CD4-positive, alpha-beta T cell treated with Interleukin-15 for 4 hours (primary cell): ENCODE measurements at regions not wholly inside any gene's neighbourhood (a gene's known extent, or its start where the extent isn't known, plus 50 kb on each side); places are given as distances from the start of the nearest gene placed in this dataset.
A peak's percentile ranks its signal among the peaks of the same experiment; 100 is the strongest.

Experiments used
- DNase-seq: peaks from one replicate; pipeline ENCODE4 v3.0.0-alpha.2; 2020; ENCODE audit warnings: low spot score

- DNase-seq = no peak
Measured at GRCh38 chr2:9156483-9156882, 50.1 kb upstream of the ASAP2 start.

DNA sequence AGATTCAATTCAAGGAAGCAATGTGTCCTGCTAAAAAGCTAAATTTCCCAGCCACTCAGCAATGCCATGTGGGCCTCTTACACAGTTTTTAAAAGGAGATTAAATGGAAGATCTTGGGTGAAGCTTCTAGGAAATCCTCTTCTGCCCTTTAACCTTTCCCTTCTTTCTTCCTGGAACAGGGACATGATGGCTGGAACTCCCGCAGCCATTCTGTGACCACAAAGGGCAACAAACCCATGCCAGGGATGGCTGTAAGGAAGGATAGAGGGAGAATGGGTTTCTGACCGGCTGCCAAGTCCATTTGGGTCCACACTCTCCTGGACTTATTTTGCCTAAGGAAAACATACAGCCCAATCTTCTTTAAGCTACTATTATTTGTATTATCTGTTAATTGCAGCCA is 52.6 kb upstream of the ASAP2 start:
- DNase-seq = no peak

GRCh38 chr2:9153643-9153980 is 53.0 kb upstream of the ASAP2 start:
- no peak for DNase-seq

GRCh38 chr2:9152975-9153642 is 53.5 kb upstream of the ASAP2 start:
- DNase-seq = no peak

- DNase-seq = no peak
Measured at GRCh38 chr2:9150906-9151305, 55.7 kb upstream of the ASAP2 start.

- DNase-seq = no peak
Measured at GRCh38 chr2:9150568-9150900, 56.1 kb upstream of the ASAP2 start.

DNA sequence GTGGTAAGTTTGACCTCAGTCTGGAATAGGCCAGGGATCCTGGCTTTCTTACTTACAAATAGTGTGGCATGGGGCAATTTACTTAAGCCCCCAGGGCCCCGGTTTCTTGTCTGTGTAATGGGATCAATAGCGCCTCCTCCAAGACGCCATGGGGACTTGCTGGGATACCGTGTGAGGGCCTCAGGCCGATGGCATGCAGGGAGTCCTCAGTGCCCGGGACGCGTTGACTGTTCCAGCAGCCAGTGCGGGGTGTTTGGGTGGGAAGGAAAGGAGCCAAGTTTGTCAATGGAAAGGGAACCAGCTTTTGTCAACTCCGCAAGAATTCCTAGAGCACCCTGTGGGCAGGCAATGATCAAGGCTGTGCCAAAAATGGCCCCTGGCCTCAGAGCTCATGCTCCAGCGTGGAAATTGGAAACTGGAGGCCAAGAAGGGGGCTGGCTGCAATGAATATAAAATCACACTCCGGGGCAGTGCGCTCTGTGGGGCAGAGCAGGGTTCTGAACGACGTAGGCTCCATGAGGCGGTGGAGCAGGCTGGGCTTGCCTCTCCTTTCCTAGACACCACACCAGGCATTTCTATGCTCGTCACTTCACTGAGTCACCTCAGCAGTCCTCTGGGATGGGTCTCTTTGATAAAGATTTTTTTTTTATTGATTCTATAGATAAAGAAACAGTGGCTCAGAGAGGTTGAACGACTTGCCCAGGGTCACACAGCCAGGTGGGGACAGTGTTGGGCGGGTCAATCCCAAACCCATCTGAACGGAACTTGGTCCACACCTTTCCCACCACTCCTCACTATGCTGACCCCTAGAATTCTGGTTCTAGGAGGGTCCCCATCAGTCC is 56.7 kb upstream of the ASAP2 start:
- no peak for DNase-seq

- DNase-seq = no peak
Measured at GRCh38 chr2:9149388-9149660, 57.3 kb upstream of the ASAP2 start.

DNA sequence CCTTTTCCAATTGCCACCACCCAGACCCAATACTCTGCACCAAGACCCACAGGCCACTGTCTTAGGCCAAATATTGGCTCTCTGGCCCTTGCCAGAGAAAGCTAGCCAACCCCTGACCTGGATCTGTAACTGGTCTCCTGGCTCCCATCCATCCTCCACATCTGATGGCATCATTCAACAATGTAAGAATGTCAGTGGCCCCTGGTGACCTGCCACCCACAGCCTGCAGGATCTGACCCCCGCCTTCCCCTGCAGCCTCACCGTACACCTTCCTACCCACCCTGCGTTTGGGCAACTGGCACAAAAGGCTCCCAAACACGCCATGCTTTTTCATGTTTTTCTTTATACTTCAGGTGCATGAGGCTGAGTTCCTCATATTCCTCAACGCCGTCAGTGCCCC is 60.0 kb upstream of the ASAP2 start:
- no peak for DNase-seq

DNA sequence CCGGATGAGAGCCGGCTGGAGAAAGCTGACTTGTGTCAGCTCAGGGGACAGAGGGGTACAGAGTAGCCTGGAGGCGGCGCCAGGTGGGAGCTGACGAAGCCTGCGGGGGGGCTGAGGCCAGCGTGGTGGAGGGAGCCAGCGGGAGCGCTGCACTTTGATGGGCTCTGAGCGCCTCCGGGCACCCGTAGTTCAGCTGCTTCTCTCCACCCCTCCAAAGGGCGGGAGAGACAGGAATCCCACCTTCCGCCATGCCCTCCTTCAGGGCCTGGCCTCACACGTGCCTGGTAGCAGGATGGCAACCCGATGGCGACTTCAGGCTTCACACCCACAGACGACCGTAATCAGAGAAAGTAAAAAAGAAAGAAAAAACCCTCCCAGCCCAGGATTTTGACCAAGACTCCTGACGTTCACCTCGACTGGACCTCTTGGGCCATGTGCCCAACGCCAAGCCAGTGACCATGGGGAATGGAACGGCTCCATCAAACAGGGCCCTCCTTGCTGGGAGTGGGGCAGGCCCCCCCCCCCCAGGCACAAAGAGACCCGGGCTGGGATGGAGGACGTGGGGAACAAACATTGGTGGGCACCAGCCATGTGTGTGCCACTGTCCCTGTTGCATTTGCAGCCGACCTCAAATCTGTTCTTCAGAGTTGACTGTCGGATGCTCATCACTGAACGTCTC is 60.7 kb upstream of the ASAP2 start:
- no peak for DNase-seq

GRCh38 chr2:9145109-9145751 is 61.4 kb upstream of the ASAP2 start:
- no peak for DNase-seq

DNA sequence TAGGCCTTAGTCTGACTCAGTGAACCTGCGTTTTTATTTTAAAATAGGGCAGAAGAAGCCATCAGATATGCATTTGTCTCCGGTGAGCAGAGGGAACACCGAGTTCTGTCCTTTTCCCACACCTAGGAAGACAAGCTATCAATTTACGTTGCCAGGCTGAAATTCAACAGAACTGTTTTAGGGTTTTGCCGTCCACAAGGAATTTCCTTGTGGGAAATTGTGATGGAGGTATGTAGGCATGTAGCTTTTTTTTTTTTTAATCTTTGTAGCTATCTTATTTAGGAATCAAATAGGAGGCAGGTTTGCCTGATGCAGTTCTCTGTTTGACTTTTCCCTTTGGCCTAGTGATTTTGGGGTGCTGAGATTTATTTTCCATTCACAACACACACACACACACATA is 62.0 kb upstream of the ASAP2 start:
- no peak for DNase-seq

DNA sequence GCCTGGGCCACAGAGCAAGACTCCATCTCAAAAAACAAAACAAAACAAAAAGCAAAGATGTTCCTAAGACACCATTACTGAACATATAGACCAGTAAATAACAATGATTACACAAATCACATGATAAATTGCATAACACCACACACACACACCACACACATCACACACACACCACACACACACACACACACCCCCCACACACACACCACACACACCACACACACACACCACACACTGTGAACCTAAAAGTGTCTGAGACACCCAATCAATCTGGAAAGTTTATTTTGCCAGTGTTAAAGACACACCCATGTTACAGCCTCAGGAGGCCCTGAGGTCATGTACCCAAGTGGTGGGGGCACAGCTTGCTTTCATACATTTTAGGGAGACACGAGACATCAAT is 62.6 kb upstream of the ASAP2 start:
- no peak for DNase-seq

DNA sequence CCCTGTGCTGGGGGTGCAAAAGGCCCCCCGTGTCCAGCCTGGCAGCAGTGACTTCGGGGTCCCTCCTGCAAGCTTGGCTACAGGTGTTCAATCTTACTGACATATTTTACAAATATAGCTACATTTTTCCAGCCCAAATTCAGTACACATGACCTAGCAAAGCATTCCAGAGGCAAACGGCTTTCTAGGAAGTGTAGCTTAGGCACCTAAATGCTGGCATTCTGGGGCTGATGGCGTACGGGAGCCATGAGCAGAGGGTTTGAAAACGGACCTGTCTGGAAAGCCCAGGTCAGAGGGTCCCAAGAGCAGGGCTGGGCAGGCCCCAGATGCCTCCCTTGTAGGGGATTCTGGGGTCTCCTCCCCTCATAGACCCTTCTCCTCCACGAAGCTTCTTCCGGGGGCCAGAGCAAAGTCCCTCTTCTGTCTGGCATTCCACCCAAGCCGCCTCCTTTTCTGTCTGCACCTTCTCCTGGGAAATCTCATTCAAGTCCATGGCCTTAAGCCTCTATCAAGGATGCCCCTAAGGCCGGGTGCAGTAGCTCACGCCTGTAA is 63.3 kb upstream of the ASAP2 start:
- DNase-seq = no peak

- peak; percentile 78 for DNase-seq
Measured at GRCh38 chr2:9142551-9143263, 63.9 kb upstream of the ASAP2 start.

GRCh38 chr2:9141706-9142460 is 64.7 kb upstream of the ASAP2 start:
- no peak for DNase-seq

- no peak for DNase-seq
Measured at GRCh38 chr2:9141091-9141667, 65.4 kb upstream of the ASAP2 start.

- no peak for DNase-seq
Measured at GRCh38 chr2:9140645-9141044, 66.0 kb upstream of the ASAP2 start.

- peak; percentile 47 for DNase-seq
Measured at GRCh38 chr2:9139491-9140443, 66.8 kb upstream of the ASAP2 start.
